OCI-LY3 (cell line): ENCODE measurements at regions not wholly inside any gene's neighbourhood (a gene's known extent, or its start where the extent isn't known, plus 50 kb on each side); places are given as distances from the start of the nearest gene placed in this dataset.

Source experiments
- H2AFZ ChIP-seq: fragments of 200-600, 300-600 bp; shearing (Covaris generic); 2 replicates; pipeline ENCODE4 v1.6.0; 2014; ENCODE audit warnings: antibody characterized with exemption, low read depth, low read length
- H3K27ac ChIP-seq: fragments of 200-600, 300-600 bp; sonication (generic); 2 replicates; pipeline ENCODE4 v1.5.1; 2014; ENCODE audit warnings: mild to moderate bottlenecking, low read length, moderate library complexity, mixed read lengths
- H3K27me3 ChIP-seq: fragments of 200-600, 300-600 bp; sonication (generic); 2 replicates; pipeline ENCODE4 v1.6.1; 2014; ENCODE audit warnings: low read depth, low read length, mixed read lengths
- H3K36me3 ChIP-seq: fragments of 200-600, 300-600 bp; sonication (generic); replicated peaks from 2 replicates; pipeline ENCODE3; 2014; ENCODE audit warnings: low read depth, low read length, mixed read lengths
- H3K4me1 ChIP-seq: fragments of 300-600, 200-600 bp; sonication (generic); 2 replicates; pipeline ENCODE4 v1.6.1; 2014; ENCODE audit warnings: low read length, mixed read lengths
- H3K4me2 ChIP-seq: fragments of 200-600, 300-600 bp; sonication (generic); 2 replicates; pipeline ENCODE4 v1.6.1; 2014; ENCODE audit warnings: low read length, mixed read lengths
- H3K4me3 ChIP-seq: fragments of 300-600, 200-600 bp; sonication (generic); 2 replicates; pipeline ENCODE4 v1.5.1; 2014; ENCODE audit warnings: antibody characterized with exemption, mild to moderate bottlenecking, low read length, moderate library complexity
- H3K79me2 ChIP-seq: fragments of 300-600, 200-600 bp; shearing (Covaris generic); 2 replicates; pipeline ENCODE4 v1.6.1; 2014; ENCODE audit warnings: mild to moderate bottlenecking, low read length, mixed read lengths
- H3K9ac ChIP-seq: fragments of 300-600, 200-600 bp; shearing (Covaris generic); 2 replicates; pipeline ENCODE4 v1.6.0; 2014; ENCODE audit warnings: mild to moderate bottlenecking, low read length, moderate library complexity
- H3K9me3 ChIP-seq: fragments of 200-600, 300-600 bp; shearing (Covaris generic); 2 replicates; pipeline ENCODE4 v1.6.1; 2014; ENCODE audit warnings: low read length, mixed read lengths; ENCODE audit not compliant: insufficient read depth
- H4K20me1 ChIP-seq: fragments of 200-600, 300-600 bp; sonication (generic); 2 replicates; pipeline ENCODE4 v1.6.1; 2016; ENCODE audit warnings: low read length, mixed read lengths; ENCODE audit not compliant: insufficient read depth
- CTCF ChIP-seq: fragments of 200-600, 300-600 bp; sonication (generic); IDR thresholded peaks from 2 replicates; pipeline ENCODE4 v1.5.1; 2014; ENCODE audit warnings: antibody characterized with exemption, low read length, low read depth
- EZH2phosphoT487 ChIP-seq: fragments of 200-600 bp; shearing (Covaris generic); IDR thresholded peaks from 2 replicates; pipeline ENCODE4 v1.6.1; 2018; ENCODE audit warnings: antibody characterized with exemption, mixed run types, low read depth

- H3K4me3 ChIP-seq: no peak overlapping the region
- no peak for TF ChIP-seq EZH2phosphoT487
- no peak for TF ChIP-seq CTCF
- H3K36me3 ChIP-seq: no peaks in the 10 kb centered on the region
- no peaks in the 10 kb centered on the region for H3K27me3 ChIP-seq
- H3K4me1 ChIP-seq: no peaks in the 10 kb centered on the region
- H4K20me1 ChIP-seq: no peaks in the 10 kb centered on the region
- no peak overlapping the region for H3K9ac ChIP-seq
- no peak overlapping the region for H3K4me2 ChIP-seq
- no peaks in the 10 kb centered on the region for H3K9me3 ChIP-seq
- no peak overlapping the region for H2AFZ ChIP-seq
- H3K79me2 ChIP-seq: no peaks in the 10 kb centered on the region
- H3K27ac ChIP-seq: no peak overlapping the region
Measured at GRCh38 chr9:118882684-118883083, 486.6 kb downstream of the BRINP1 start.

DNA sequence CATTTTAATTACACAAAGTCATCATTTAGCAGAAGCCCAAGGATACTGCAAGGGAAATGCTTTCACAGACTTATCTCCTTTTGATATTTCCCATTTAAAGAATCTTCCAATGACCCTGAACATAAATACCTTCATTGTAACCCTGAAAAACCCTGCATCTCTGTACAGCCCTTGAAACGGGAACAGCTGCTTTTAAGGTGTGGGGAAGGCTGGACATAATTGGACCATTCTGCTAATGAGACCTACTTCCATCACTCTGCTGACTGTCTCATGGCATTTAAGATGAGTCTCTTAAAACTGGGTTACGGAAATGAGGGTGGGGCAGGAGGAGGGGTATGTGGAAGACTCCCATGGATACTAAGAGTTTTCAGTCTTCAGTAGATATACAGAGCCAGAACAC lies 485.8 kb downstream of the BRINP1 start:
- H3K4me3 ChIP-seq: no peak overlapping the region
- H3K79me2 ChIP-seq: no peaks in the 10 kb centered on the region
- no peak overlapping the region for H3K4me2 ChIP-seq
- H3K27ac ChIP-seq: no peak overlapping the region
- no peak overlapping the region for H2AFZ ChIP-seq
- H3K4me1 ChIP-seq: no peaks in the 10 kb centered on the region
- no peak overlapping the region for H3K9ac ChIP-seq
- H4K20me1 ChIP-seq: no peaks in the 10 kb centered on the region
- TF ChIP-seq EZH2phosphoT487 (no peak), CTCF (no peak)
- H3K9me3 ChIP-seq: no peaks in the 10 kb centered on the region
- H3K36me3 ChIP-seq: no peaks in the 10 kb centered on the region
- no peaks in the 10 kb centered on the region for H3K27me3 ChIP-seq

DNA sequence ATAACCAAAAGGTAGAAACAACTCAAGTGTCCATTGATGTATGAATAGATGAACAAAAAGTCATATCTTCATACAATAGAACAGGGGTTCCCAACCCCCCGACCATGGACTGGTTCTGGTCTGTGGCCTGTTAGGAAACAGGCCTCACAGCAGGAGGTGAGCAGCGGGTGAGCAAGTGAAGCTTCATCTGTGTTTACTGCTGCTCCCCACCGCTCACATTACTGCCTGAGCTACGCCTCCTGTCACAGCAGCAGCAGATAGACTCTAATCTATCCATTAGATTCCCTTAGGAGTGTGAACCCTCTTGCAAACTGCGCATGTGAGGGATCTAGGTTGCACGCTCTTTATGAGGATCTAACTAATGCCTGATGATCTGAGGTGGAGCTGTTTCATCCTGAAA lies 478.0 kb downstream of the BRINP1 start:
- Histone ChIP-seq H3K4me2 (no peak overlapping the region), H3K4me1 (no peaks in the 10 kb centered on the region), H3K4me3 (no peak overlapping the region), H3K27me3 (no peaks in the 10 kb centered on the region), H3K27ac (no peak overlapping the region), H3K9me3 (no peaks in the 10 kb centered on the region), H4K20me1 (no peaks in the 10 kb centered on the region), H3K79me2 (no peaks in the 10 kb centered on the region), H3K9ac (no peak overlapping the region), H2AFZ (no peak overlapping the region), H3K36me3 (no peaks in the 10 kb centered on the region)
- TF ChIP-seq CTCF (no peak), EZH2phosphoT487 (no peak)

- H2AFZ ChIP-seq: no peak overlapping the region
- no peaks in the 10 kb centered on the region for H3K36me3 ChIP-seq
- no peaks in the 10 kb centered on the region for H3K79me2 ChIP-seq
- H3K27me3 ChIP-seq: no peaks in the 10 kb centered on the region
- TF ChIP-seq EZH2phosphoT487 (no peak), CTCF (no peak)
- no peaks in the 10 kb centered on the region for H4K20me1 ChIP-seq
- H3K9me3 ChIP-seq: no peaks in the 10 kb centered on the region
- no peak overlapping the region for H3K9ac ChIP-seq
- no peak overlapping the region for H3K4me3 ChIP-seq
- H3K4me1 ChIP-seq: no peaks in the 10 kb centered on the region
- H3K27ac ChIP-seq: no peak overlapping the region
- H3K4me2 ChIP-seq: no peak overlapping the region
Measured at GRCh38 chr9:118896324-118897000, 472.8 kb downstream of the BRINP1 start.
